ENCODE measurements at regions not wholly inside any gene's neighbourhood (a gene's known extent, or its start where the extent isn't known, plus 50 kb on each side); places are given as distances from the start of the nearest gene placed in this dataset.

- TF ChIP-seq, protein P1, sequence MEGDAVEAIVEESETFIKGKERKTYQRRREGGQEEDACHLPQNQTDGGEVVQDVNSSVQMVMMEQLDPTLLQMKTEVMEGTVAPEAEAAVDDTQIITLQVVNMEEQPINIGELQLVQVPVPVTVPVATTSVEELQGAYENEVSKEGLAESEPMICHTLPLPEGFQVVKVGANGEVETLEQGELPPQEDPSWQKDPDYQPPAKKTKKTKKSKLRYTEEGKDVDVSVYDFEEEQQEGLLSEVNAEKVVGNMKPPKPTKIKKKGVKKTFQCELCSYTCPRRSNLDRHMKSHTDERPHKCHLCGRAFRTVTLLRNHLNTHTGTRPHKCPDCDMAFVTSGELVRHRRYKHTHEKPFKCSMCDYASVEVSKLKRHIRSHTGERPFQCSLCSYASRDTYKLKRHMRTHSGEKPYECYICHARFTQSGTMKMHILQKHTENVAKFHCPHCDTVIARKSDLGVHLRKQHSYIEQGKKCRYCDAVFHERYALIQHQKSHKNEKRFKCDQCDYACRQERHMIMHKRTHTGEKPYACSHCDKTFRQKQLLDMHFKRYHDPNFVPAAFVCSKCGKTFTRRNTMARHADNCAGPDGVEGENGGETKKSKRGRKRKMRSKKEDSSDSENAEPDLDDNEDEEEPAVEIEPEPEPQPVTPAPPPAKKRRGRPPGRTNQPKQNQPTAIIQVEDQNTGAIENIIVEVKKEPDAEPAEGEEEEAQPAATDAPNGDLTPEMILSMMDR (IDR thresholded peaks at IDR 0.05): no peak
- TF ChIP-seq POLR2A (IDR thresholded peaks at IDR 0.05): no peak
Measured at GRCh38 chr12:115583591-115583990, 693.9 kb downstream of the MED13L start.

Measured in Peyer's patch (tissue), 4 donors.